K562 (cell line): ENCODE measurements at regions not wholly inside any gene's neighbourhood (a gene's known extent, or its start where the extent isn't known, plus 50 kb on each side); places are given as distances from the start of the nearest gene placed in this dataset.

Experiments
- ATAC-seq: fragments of 200-7000 bp; cut with Tn5 transposase; 3 replicates; pipeline ENCODE4 v1.9.1; 2020; ENCODE audit warnings: moderate library complexity
- BruUV-seq: library from RNA; stranded (reverse); fragments of 400-500 nt; replicated peaks from 2 replicates; lab custom pipeline; 2021; lab: Mats Ljungman, UMichigan
- CTCF ChIA-PET: fragments of 300-600 bp; formaldehyde crosslinking; extraction: SDS; loops from one replicate; lab custom pipeline; 2021; ENCODE audit warnings: low intra/inter-chr PET ratio; lab: Yijun Ruan, JAX
- POLR2A ChIA-PET: fragments of 300-600, 350-650 bp; sonication (Branson Sonifier 250); formaldehyde crosslinking; extraction: SDS; loops from one replicate; lab custom pipeline; 2021; ENCODE audit warnings: antibody characterized with exemption, inconsistent platforms; lab: Yijun Ruan, JAX
- DNase-seq, 4 experiments: peaks; one replicate each; pipeline versions ENCODE4 v3.0.0 to v3.0.0-alpha.2; 2011 to 2018; ENCODE audit warnings: low spot score in 3 of 4, mixed read lengths in 3 of 4; ENCODE audit errors: extremely low read depth in 1 of 4
- FAIRE-seq: peaks from 2 replicates; lab custom pipeline; 2011; peaks lifted over from hg19 to GRCh38; lab: Jason Lieb, UNC
- H2AFZ ChIP-seq: 2 replicates; pipeline ENCODE4 v1.6.0; 2011; ENCODE audit warnings: low read depth, low read length, control low read depth, inconsistent platforms
- H3K27ac ChIP-seq: fragments of 200-600 bp; 3 replicates; pipeline ENCODE4 v1.8.0; 2011; ENCODE audit warnings: low read depth, mild to moderate bottlenecking, control low read depth, inconsistent platforms, low read length, moderate library complexity, mixed read lengths; ENCODE audit errors: extremely low read depth
- H3K27me3 ChIP-seq, 2 experiments: fragments of 300-600 bp in 1 of 2; 2 replicates in 1 of 2; 3 replicates in 1 of 2; pipeline versions ENCODE4 v1.6.0 to v1.8.0; 2011; ENCODE audit warnings: inconsistent platforms in 2 of 2, low read length in 2 of 2, mild to moderate bottlenecking in 1 of 2, mixed read lengths in 1 of 2, moderate library complexity in 1 of 2; ENCODE audit not compliant: control insufficient read depth in 2 of 2, insufficient read depth in 2 of 2
- H3K36me3 ChIP-seq: fragments of 300-600 bp; 3 replicates; pipeline ENCODE4 v1.8.0; 2011; ENCODE audit warnings: mild to moderate bottlenecking, low read length, inconsistent platforms; ENCODE audit not compliant: control insufficient read depth, insufficient read depth
- H3K4me1 ChIP-seq, 2 experiments: fragments of 200-600 bp in 1 of 2; replicated peaks in 1 of 2; 2 replicates in 1 of 2; 3 replicates in 1 of 2; pipeline versions ENCODE4 v1.5.1 to v1.8.0; 2011; ENCODE audit warnings: inconsistent platforms in 2 of 2, low read length in 2 of 2, mild to moderate bottlenecking in 1 of 2, mixed read lengths in 1 of 2, moderate library complexity in 1 of 2; ENCODE audit not compliant: control insufficient read depth in 2 of 2, insufficient read depth in 2 of 2
- H3K4me2 ChIP-seq: 2 replicates; pipeline ENCODE4 v1.6.1; 2011; ENCODE audit warnings: low read length, control low read depth, inconsistent platforms, mixed read lengths; ENCODE audit not compliant: insufficient read depth
- H3K4me3 ChIP-seq: fragments of 200-600 bp; sonication (generic), shearing (Covaris generic); 2 replicates; pipeline ENCODE4 v1.5.1; 2016; ENCODE audit warnings: control low read depth, inconsistent platforms
- H3K79me2 ChIP-seq: fragments of 200-600 bp; 3 replicates; pipeline ENCODE4 v1.8.0; 2011; ENCODE audit warnings: low read length, inconsistent platforms; ENCODE audit not compliant: control insufficient read depth, insufficient read depth
- H3K9ac ChIP-seq, 2 experiments: 2 replicates each; pipeline versions ENCODE4 v1.6.0 to v1.6.1; 2011; ENCODE audit warnings: low read depth in 2 of 2, low read length in 2 of 2, control low read depth in 1 of 2, inconsistent platforms in 1 of 2, mild to moderate bottlenecking in 1 of 2, mixed read lengths in 1 of 2; ENCODE audit not compliant: insufficient read depth in 1 of 2
- H3K9me1 ChIP-seq: one replicate; pipeline ENCODE4 v1.6.0; 2011; ENCODE audit warnings: inconsistent platforms, mild to moderate bottlenecking, low read length, moderate library complexity; ENCODE audit not compliant: control insufficient read depth, insufficient read depth
- H3K9me3 ChIP-seq: replicated peaks from 2 replicates; pipeline ENCODE4 v1.5.1; 2011; ENCODE audit warnings: low read depth, low read length, inconsistent platforms; ENCODE audit not compliant: control insufficient read depth, insufficient read depth
- H4K20me1 ChIP-seq: replicated peaks from 2 replicates; pipeline ENCODE4 v1.6.1; 2011; ENCODE audit warnings: low read length, inconsistent platforms, mixed read lengths; ENCODE audit not compliant: control insufficient read depth, insufficient read depth
- CBFB ChIP-seq: sonication (generic); formaldehyde crosslinking; IDR thresholded peaks from 2 replicates; pipeline ENCODE4 v1.4.0; 2020; ENCODE audit warnings: mild to moderate bottlenecking, missing genetic modification reagents
- CCNT2 ChIP-seq: IDR thresholded peaks from 2 replicates; pipeline ENCODE4 v1.6.1; 2011; ENCODE audit warnings: borderline replicate concordance, low read depth, mild to moderate bottlenecking, moderate library complexity, mixed read lengths, low read length; ENCODE audit not compliant: insufficient read length; ENCODE audit errors: extremely low read depth
- DLX4 ChIP-seq: fragments of 250-450 bp; sonication (Bioruptor Pico); IDR thresholded peaks from 2 replicates; pipeline ENCODE4 v1.6.1; 2021; ENCODE audit warnings: mild to moderate bottlenecking
- HDGF ChIP-seq: fragments of 450-650 bp; IDR thresholded peaks from 2 replicates; pipeline ENCODE4 v1.6.1; 2016
- NCOA4 ChIP-seq: fragments of 450-650 bp; IDR thresholded peaks from 2 replicates; pipeline ENCODE4 v1.6.1; 2018; ENCODE audit warnings: mild to moderate bottlenecking; ENCODE audit not compliant: partially characterized antibody
- THAP12 ChIP-seq: fragments of 250-450 bp; sonication (Bioruptor Pico); IDR thresholded peaks from 2 replicates; pipeline ENCODE4 v1.9.0; 2021; ENCODE audit warnings: mild to moderate bottlenecking, inconsistent platforms
- ZNF23 ChIP-seq: fragments of 250-450 bp; sonication (Bioruptor Pico); IDR thresholded peaks from 2 replicates; pipeline ENCODE4 v1.4.0; 2020; ENCODE audit warnings: mild to moderate bottlenecking
- ZNF695 ChIP-seq: fragments of 450-650 bp; formaldehyde crosslinking; IDR thresholded peaks from 2 replicates; pipeline ENCODE4 v1.4.0; 2020; ENCODE audit warnings: mild to moderate bottlenecking, moderate library complexity
- WGBS: fragments of 100-300 bp; shearing (Covaris generic); methylation state at CpG from one replicate; pipeline ENCODE4 v1.1.6; 2016; ENCODE audit warnings: low coverage, mixed read lengths; ENCODE audit not compliant: insufficient coverage; ENCODE audit errors: missing lambda C conversion rate; 5-methylcytosine and 5-hydroxymethylcytosine counted together
- in situ Hi-C: fragments of 300-500 bp; cut with MboI; formaldehyde crosslinking; loops from 4 replicates; pipeline ENCODE4 v1.15.0; 2018; ENCODE audit warnings: inconsistent platforms, mixed read lengths
- intact Hi-C: fragments of 100-400 bp; cut with micrococcal nuclease; formaldehyde crosslinking; loops from 2 replicates; pipeline ENCODE4 v1.14.2; 2022

- H3K36me3 ChIP-seq: no peaks in the 10 kb centered on the region
- intact Hi-C loops: no loop called here
These were observed 163.4 kb upstream of the BDNF start for GRCh38 chr11:27863637-27864036.

More at GRCh38 chr11:27863637-27864036, 163.4 kb upstream of the BDNF start:
- FAIRE-seq (no peak), DNase-seq (no peak)
- H3K9me3 ChIP-seq: no peaks in the 10 kb centered on the region
- no peaks in the 10 kb centered on the region for H3K27me3 ChIP-seq
- no peak overlapping the region for H3K27ac ChIP-seq
- no TSS peak for BruUV-seq
- in situ Hi-C loops: no loop called here
- WGBS: 0% methylated on average over 2 of the region's 2 CpGs
- no peaks in the 10 kb centered on the region for H3K9me1 ChIP-seq
- no peaks in the 10 kb centered on the region for H3K4me1 ChIP-seq
- H3K4me3 ChIP-seq: no peak overlapping the region
- H4K20me1 ChIP-seq: no peaks in the 10 kb centered on the region
- no peak overlapping the region for H3K9ac ChIP-seq
- TF ChIP-seq DLX4 (CRISPR knock-in tag) (no peak), THAP12 (CRISPR knock-in tag) (no peak), CCNT2 (no peak), ZNF695 (no peak), CBFB (CRISPR knock-in tag) (no peak), NCOA4 (no peak), ZNF23 (no peak), HDGF (no peak)
- TF ChIP-seq, all 486 proteins: peak for 0
- Histone ChIP-seq H3K4me2 (no peak overlapping the region), H2AFZ (no peak overlapping the region), H3K79me2 (no peaks in the 10 kb centered on the region)
- POLR2A ChIA-PET: no interaction called here
- CTCF ChIA-PET: no interaction called here
- no peak for ATAC-seq
